HEK293T (cell line): ENCODE measurements at regions not wholly inside any gene's neighbourhood (a gene's known extent, or its start where the extent isn't known, plus 50 kb on each side); places are given as distances from the start of the nearest gene placed in this dataset.

Source experiments
- ARNT ChIP-seq: fragments of 450-650 bp; IDR thresholded peaks from 2 replicates; pipeline ENCODE4 v1.6.1; 2017; ENCODE audit warnings: mild to moderate bottlenecking
- FOXM1 ChIP-seq: fragments of 450-650 bp; IDR thresholded peaks from 2 replicates; pipeline ENCODE4 v1.6.1; 2017; ENCODE audit warnings: mild to moderate bottlenecking, borderline replicate concordance
- LEF1 ChIP-seq: fragments of 450-650 bp; IDR thresholded peaks from 2 replicates; pipeline ENCODE4 v1.6.1; 2017; ENCODE audit warnings: mild to moderate bottlenecking, borderline replicate concordance

GRCh38 chr3:176855213-176855612 lies 342.1 kb downstream of the TBL1XR1 start:
- no peak for TF ChIP-seq LEF1
- TF ChIP-seq FOXM1 = no peak
- no peak for TF ChIP-seq ARNT
